ENCODE measurements at regions not wholly inside any gene's neighbourhood (a gene's known extent, or its start where the extent isn't known, plus 50 kb on each side); places are given as distances from the start of the nearest gene placed in this dataset.
"Not testable (repeated sequence)": the region's sequence is repeated elsewhere in the genome, so short reads cannot be mapped to it uniquely, and the experiment has no call there.

DNA sequence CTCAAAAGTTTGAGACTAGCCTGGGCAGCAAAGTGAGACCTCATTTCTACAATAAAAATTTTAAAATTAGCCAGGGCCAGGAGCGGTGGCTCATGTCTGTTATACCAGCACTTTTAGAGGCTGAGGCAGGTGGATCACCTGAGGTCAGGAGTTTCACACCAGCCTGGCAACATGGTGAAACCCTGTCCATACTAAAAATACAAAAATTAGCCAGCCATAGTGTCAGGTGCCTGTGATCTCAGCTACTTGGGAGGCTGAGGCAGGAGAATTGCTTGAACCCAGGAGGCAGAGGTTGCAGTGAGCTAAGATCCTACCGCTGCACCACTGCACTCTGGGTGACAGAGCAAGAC lies 85.1 kb upstream of the MAP4 start:
- not testable (repeated sequence) for DNase-seq (ENCODE audit: low read depth in 2 of 3, low spot score in 1 of 3)

DNA sequence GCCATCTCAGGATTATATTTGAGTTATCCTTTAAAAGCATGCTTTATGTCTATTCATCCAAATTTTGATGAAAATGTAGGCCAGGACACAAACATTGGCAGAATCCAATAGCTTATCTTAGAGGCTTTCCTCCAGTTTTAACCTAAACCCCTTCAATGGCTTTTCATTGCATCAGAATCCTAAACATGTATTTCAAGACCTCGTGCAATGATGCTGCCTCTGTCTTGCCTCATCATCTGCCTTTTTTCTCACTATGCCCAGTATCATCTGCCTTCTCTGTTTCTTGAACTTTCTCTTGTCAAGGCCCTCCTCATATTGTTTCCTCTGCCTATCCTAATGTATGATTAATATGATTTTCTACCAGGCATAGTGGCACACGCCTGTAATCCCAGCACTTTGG lies 76.1 kb upstream of the MAP4 start:
- DNase-seq (ENCODE audit: low read depth in 2 of 3, low spot score in 1 of 3) = no peak

DNA sequence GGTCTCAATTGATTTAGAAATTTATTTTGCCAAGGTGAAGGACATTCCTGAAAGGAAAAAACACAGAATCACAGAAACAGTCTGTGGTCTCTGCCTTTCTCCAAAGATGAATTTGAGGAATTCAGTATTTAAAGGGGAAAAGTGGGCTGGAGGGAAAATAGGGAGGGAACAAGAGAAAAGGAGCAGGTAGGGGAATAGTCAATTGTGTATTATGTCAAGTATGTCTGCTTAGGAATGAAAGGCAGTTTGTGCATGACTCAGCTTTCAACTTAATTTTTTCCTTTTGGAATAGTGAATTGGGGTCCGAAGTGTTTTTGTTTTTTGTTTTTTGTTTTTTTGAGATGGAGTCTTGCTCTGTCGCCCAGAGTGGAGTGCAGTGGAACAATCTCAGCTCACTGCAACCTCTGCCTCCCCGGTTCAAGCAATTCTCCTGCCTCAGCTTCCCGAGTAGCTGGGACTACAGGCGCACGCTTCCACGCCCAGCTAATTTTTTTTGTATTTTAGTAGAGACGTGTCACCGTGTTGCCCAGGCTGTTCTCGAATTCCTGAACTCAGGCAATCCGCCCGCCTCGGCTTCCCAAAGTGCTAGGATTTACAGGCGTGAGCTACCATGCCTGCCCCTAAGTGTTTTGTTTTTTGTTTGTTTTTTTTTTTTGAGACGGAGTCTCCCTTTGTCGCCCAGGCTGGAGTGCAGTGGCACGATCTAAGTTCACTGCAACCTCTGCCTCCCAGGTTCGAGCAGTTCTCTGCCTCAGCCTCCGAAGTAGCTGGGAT lies 74.1 kb upstream of the MAP4 start:
- DNase-seq (ENCODE audit: low read depth in 2 of 3, low spot score in 1 of 3) = no peak

DNA sequence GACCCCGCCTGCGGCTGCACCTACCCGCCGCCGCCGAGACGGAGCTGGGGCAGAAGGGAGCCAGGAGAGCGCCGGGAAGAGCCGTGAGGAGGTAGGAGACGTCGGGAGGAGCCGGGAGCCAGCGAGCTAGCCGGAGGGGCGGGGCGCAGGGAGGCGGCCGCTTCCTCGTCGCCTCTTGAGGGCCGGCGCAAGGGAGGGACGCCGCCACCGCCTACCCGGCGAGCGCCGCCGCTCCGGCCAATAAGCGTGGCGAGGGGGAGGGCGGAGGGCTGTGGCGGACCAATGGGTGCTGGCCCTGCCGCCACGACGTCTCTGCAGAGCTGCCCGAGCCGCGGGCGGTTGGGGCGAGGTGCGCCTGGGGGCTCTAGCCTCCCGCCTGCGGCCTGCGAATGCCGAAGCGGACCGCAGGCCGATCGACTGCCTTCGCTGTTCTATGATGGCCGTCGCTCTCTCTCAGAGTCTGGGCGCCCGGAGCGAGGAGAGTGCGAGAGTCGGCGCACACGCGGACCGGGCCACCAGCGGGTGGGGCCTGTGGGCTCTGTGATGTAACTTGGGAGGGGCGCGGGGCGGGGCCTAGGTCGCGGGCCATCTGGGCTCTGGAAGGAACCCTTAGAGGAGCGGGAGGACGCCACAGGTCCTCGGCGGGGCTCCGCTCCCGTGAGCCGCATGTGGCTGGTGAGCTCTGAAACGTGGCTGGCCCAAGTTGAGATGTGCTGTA lies 72.7 kb upstream of the MAP4 start:
- peak; percentile 88 to 94 (median 92) for DNase-seq (ENCODE audit: low read depth in 2 of 3, low spot score in 1 of 3)

DNA sequence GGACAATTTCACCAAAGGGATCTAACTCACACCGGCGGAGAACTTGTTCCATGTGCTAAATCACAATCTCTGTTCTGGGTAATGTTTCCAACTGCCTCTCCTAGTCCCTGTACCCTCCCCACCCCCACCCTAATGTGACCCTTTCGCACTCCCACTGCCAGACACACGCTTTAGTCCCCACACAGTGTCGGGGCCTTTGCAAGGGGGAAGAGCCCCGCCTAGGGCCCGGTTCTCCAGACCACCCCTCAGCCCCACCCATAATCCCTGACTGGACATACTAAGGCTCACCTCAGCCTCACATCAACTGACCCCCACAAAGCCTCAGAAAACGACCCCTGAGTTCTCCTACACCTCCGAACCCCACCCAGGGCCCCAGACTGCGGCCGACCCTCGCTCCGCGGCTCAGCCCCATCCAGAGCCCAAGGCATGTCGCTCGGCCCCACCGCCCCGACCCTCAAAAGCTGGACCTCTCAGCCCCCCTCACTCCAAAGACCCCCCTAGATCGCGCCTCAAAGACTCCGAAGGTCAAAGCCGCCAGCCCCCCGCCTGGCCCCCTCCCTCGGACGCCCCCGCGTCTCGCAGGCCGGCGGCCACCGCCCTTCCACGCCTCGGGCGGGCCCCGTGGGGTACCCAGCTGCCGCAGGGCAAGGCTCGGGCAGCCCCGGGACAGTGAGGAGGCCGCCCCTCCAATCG lies 72.0 kb upstream of the MAP4 start:
- DNase-seq (ENCODE audit: low read depth in 2 of 3, low spot score in 1 of 3) = peak in 2 of 3 donors; percentile 1 to 9

DNA sequence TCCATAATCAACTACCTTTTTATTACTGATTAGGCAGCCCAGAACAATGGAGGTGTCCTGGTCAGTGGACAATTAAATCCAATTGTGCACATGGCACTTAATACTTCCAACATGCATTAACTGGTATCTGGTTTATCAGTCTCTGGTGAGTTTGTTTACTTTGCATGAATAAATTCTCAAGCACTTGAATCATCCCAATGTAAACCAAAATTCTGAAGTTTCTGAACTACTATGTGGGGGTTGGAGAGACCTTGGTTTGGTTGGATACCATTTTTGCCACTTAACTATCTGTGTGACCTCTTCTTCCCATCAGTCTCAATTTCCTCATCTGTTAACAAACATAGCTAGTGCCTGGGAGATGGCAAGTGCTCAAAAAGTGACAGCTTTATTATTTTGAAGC lies 70.5 kb upstream of the MAP4 start:
- no peak for DNase-seq (ENCODE audit: low read depth in 2 of 3, low spot score in 1 of 3)

DNA sequence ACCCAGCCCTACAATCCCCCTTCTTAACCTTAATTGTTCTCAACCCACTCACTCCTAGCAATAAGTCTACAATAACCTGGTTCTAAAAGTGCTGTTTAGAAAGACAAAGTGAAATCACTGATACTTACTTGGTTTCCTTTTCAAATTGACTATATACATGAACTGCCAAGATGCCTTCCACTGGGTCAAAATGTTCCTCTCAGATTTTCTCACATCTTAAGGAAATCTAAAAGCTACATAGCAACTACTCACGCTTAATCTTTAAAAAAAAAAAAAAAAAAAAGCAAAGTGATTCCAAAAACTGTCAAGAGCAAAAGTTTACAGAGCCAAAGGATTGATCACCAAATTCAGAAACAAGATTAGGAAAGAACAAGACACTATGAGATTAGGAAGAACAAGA lies 68.7 kb upstream of the MAP4 start:
- no peak for DNase-seq (ENCODE audit: low read depth in 2 of 3, low spot score in 1 of 3)

DNA sequence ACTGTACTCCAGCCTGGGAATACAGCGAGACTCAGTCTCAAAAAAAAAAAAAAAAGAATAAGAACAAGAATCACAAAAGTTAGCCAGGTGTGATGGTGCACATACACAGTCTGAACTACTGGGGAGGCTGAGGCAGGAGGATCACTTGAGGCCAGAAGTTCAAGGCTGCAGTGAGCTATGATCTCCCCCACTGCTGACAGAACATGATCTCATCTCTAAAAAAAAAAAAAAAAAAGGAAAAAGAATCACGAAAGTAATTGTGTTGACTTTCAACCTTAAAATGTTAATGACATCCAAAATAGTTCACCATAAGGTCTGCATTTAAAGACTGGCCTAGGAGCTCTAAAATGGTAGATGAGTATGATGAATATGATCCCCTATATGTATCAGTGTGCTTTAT lies 68.0 kb upstream of the MAP4 start:
- no peak for DNase-seq (ENCODE audit: low read depth in 2 of 3, low spot score in 1 of 3)

DNA sequence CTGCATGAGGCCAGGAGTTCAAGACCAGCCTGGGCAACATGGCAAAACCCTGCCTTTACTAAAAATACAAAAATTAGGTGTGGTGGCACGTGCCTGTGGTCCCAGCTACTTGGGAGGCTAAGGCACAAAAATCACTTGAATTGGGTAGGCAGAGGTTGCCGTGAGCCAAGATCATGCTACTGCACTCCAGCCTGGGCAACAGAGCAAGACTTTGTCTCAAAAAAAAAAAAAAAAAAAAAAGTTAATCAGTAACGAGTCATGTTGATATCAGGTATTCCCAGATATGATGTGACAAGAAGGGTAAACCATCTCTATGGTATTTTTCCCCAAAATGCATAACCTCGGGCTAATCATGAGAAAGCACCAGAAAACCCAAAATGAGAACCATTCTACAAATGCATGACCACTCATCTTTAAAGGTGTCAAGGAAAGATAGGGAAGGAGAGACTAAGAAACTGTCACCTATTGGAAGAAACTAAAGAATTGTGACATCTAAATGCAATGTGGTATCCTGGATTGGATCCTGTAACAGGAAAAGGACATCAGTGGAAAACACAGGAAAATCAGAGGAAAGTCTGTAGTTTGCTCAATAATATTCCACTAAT lies 66.5 kb upstream of the MAP4 start:
- DNase-seq (ENCODE audit: low read depth in 2 of 3, low spot score in 1 of 3) = no peak

DNA sequence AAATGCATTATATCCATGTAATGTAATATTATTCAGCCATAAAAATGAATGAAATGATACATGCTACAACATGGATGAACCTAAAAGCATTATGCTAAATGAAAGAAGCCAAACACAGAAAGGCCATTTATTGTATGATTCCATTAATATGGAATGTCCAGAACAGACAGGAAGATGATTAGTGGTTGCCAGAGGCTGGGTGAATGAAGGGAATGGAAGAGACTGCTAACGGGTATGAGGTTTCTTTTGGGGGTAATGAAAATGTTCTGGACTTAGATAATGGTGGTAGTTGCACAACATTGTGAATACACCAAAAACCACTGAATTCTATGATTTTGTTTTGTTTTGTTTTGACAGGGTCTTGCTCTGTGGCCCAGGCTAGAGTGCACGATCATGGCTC lies 61.6 kb upstream of the MAP4 start:
- no peak for DNase-seq (ENCODE audit: low read depth in 2 of 3, low spot score in 1 of 3)

DNA sequence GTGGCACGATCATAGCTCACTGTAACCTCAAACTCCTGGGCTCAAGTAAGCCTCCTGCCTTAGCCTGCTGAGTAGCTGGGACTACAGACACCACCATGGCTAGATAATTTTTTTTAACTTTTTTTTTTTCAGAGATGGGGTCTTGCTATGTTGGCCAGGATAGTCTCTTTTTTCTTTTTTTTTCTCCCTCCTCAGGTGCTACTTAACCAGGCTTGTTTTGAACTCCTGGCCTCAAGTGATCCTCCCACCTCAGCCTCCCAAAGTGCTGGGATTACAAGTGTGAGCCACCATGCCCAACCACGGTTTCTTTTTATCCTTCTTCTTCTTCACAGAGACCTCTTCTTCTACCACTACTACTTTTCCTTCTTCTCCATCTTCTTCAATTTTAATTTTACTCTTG lies 53.8 kb upstream of the MAP4 start:
- no peak for DNase-seq (ENCODE audit: low read depth in 2 of 3, low spot score in 1 of 3)

DNA sequence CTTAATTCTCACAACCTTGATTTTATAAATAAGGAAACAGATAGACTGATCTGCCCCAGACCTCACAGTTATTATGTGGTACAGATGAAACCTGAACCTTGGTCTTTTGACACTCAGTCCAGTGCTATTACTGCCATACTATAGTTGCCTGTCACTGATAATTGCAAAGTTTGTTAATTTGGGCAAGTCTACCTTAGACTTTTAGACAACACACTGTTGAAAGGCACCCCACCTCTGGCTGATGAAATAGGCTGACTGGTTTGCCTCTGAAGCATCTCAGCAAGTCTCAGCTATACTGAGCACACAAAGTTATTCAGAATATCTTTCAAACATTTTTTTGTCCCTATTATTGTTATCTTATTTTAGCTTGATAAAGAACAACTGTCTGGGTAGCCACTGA lies 53.1 kb upstream of the MAP4 start:
- DNase-seq (ENCODE audit: low read depth in 2 of 3, low spot score in 1 of 3) = no peak

DNA sequence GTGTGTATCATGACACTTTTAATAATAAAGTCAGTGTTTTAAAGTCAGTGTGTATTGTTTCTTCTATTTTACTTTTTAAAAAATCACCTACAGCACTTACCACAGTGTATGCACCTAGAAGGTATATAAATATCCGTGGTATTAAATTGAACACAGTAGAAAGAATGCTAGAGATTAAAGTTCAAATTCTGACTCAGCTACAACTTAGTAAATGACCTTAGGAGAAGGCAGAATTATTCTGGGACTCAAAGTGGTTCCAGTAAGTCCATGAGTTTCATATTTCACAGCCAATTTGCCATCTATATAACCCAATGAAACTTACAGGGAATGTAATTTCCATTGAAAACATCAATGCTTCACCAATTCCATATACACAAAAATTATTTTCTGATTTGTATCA lies 52.7 kb upstream of the MAP4 start:
- no peak for DNase-seq (ENCODE audit: low read depth in 2 of 3, low spot score in 1 of 3)

DNA sequence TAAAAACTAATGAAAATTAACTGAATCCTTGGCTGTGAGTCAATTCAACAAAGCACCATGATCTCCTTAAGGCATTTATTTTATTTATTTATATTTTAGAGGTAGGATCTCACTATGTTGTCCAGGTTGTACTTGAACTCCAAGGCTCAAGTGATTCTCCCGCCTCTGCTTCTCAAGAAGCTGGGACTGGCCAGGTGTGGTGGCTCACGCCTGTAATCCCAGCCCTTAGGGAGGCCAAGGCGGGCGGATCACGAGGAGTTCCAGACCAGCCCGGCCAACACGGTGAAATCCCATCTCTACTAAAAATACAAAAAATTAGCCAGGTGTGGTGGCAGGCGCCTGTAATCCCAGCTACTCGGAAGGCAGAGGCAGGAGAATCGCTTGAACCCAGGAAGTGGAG lies 52.1 kb upstream of the MAP4 start:
- DNase-seq (ENCODE audit: low read depth in 2 of 3, low spot score in 1 of 3) = not testable (repeated sequence)

DNA sequence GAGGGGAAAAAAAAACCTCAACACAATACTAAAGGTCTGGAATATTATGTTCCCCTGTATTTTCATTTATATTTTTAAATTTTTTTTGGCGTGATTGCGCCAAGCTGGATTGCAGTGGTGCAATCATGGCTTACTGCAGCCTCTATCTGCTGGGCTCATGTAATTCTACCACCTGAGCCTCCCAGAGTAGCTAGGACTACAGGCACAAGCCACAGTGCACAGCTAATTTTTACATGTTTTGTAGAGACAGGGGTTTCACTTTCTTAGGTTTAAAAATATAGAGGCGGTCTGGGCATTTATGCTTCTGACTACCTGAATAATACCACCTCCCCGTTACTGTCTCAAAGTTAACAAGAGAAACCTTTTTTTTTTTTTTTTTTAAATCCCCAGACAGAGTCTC lies 51.1 kb upstream of the MAP4 start:
- DNase-seq (ENCODE audit: low read depth in 2 of 3, low spot score in 1 of 3) = no peak
